HepG2 (cell line): ENCODE measurements at regions not wholly inside any gene's neighbourhood (a gene's known extent, or its start where the extent isn't known, plus 50 kb on each side); places are given as distances from the start of the nearest gene placed in this dataset.

Experiments
- ATAC-seq: fragments of 200-7000 bp; cut with Tn5 transposase; 3 replicates; pipeline ENCODE4 v1.9.1; 2020; ENCODE audit warnings: mild to moderate bottlenecking, moderate library complexity
- BruUV-seq: library from RNA; stranded (reverse); fragments of 400-500 nt; replicated peaks from 2 replicates; lab custom pipeline; 2021; lab: Mats Ljungman, UMichigan
- CTCF ChIA-PET: fragments of 300-600 bp; formaldehyde crosslinking; extraction: SDS; loops from one replicate; lab custom pipeline; 2021; ENCODE audit warnings: low total read pairs, inconsistent platforms, low intra/inter-chr PET ratio; lab: Yijun Ruan, JAX
- POLR2A ChIA-PET: fragments of 350-600 bp; sonication (Branson Sonifier 250); formaldehyde crosslinking; loops from one replicate; lab custom pipeline; 2020; ENCODE audit warnings: antibody characterized with exemption, inconsistent platforms; lab: Yijun Ruan, JAX
- DNase-seq: peaks from one replicate; pipeline ENCODE4 v3.0.0-alpha.2; 2015; ENCODE audit warnings: low spot score
- FAIRE-seq: peaks from 3 replicates; lab custom pipeline; 2011; peaks lifted over from hg19 to GRCh38; lab: Jason Lieb, UNC
- H2AFZ ChIP-seq: one replicate; pipeline ENCODE4 v1.6.1; 2011; ENCODE audit warnings: low read length, inconsistent platforms
- H3K27ac ChIP-seq: fragments of 300-600 bp; 3 replicates; pipeline ENCODE4 v1.8.0; 2011; ENCODE audit warnings: mixed run types, mild to moderate bottlenecking, mixed read lengths, low read length, inconsistent platforms; ENCODE audit not compliant: insufficient read depth; ENCODE audit errors: extremely low read length
- H3K27me3 ChIP-seq, 2 experiments: fragments of 200-600 bp in 1 of 2; 2 replicates in 1 of 2; 3 replicates in 1 of 2; pipeline versions ENCODE4 v1.6.0 to v1.8.0; 2011; ENCODE audit warnings: low read length in 2 of 2, mild to moderate bottlenecking in 2 of 2, moderate library complexity in 2 of 2, inconsistent platforms in 1 of 2; ENCODE audit not compliant: insufficient read depth in 2 of 2, control insufficient read depth in 1 of 2
- H3K36me3 ChIP-seq, 2 experiments: fragments of 200-600 bp in 1 of 2; replicated peaks in 1 of 2; 2 replicates in 1 of 2; 3 replicates in 1 of 2; pipeline versions ENCODE4 v1.5.1 to v1.8.0; 2011; ENCODE audit warnings: low read length in 2 of 2, inconsistent platforms in 1 of 2; ENCODE audit not compliant: insufficient read depth in 2 of 2, control insufficient read depth in 1 of 2
- H3K4me1 ChIP-seq: 2 replicates; pipeline ENCODE4 v1.5.1; 2012; ENCODE audit warnings: low read length, inconsistent platforms; ENCODE audit not compliant: insufficient read depth
- H3K4me2 ChIP-seq: 2 replicates; pipeline ENCODE4 v1.6.0; 2011; ENCODE audit warnings: low read depth, low read length, inconsistent platforms
- H3K4me3 ChIP-seq, 3 experiments: fragments of 200-600 bp in 1 of 3; sonication (generic), shearing (Covaris generic) in 1 of 3; replicated peaks in 1 of 3; 2 replicates each; pipeline ENCODE4 v1.5.1; 2011 to 2016; ENCODE audit warnings: low read length in 3 of 3, inconsistent platforms in 2 of 3, low read depth in 2 of 3, mild to moderate bottlenecking in 2 of 3, control low read depth in 1 of 3, mixed read lengths in 1 of 3; ENCODE audit not compliant: insufficient read depth in 1 of 3
- H3K79me2 ChIP-seq: one replicate; pipeline ENCODE4 v1.6.1; 2011; ENCODE audit warnings: low read length, inconsistent platforms; ENCODE audit not compliant: insufficient read depth
- H3K9ac ChIP-seq: 2 replicates; pipeline ENCODE4 v1.6.0; 2011; ENCODE audit warnings: mild to moderate bottlenecking, low read depth, low read length, inconsistent platforms; ENCODE audit not compliant: insufficient read depth
- H3K9me3 ChIP-seq: 2 replicates; pipeline ENCODE4 v1.5.1; 2012; ENCODE audit warnings: mild to moderate bottlenecking, low read length
- H4K20me1 ChIP-seq: 2 replicates; pipeline ENCODE4 v1.6.0; 2011; ENCODE audit warnings: inconsistent platforms, mild to moderate bottlenecking, low read length, moderate library complexity; ENCODE audit not compliant: insufficient read depth
- AGO2 ChIP-seq: fragments of 200-400 bp; formaldehyde crosslinking; optimal IDR thresholded peaks from 2 replicates; pipeline ENCODE3; 2017; ENCODE audit warnings: mild to moderate bottlenecking, low read depth, low read length, moderate library complexity
- DPF2 ChIP-seq: sonication (generic); formaldehyde crosslinking; IDR thresholded peaks from 2 replicates; pipeline ENCODE4 v1.4.0; 2020; ENCODE audit warnings: mild to moderate bottlenecking, low read depth, missing genetic modification reagents, borderline replicate concordance
- HIVEP1 ChIP-seq: sonication (generic); formaldehyde crosslinking; IDR thresholded peaks from 2 replicates; pipeline ENCODE4 v1.4.0; 2020; ENCODE audit warnings: mild to moderate bottlenecking, missing genetic modification reagents
- NCOR1 ChIP-seq: fragments of 200-600 bp; sonication (generic); IDR thresholded peaks from 2 replicates; pipeline ENCODE4 v1.7.0; 2017; ENCODE audit warnings: antibody characterized with exemption, low read length, borderline replicate concordance
- NR2C2 ChIP-seq: sonication (generic); formaldehyde crosslinking; IDR thresholded peaks from 2 replicates; pipeline ENCODE4 v1.4.0; 2020; ENCODE audit warnings: missing genetic modification reagents, mild to moderate bottlenecking, moderate library complexity, borderline replicate concordance
- PAF1 ChIP-seq: IDR thresholded peaks from 2 replicates; pipeline ENCODE4 v1.6.1; 2016; ENCODE audit warnings: missing genetic modification reagents, missing compliant biosample characterization
- PITX1 ChIP-seq: sonication (generic); formaldehyde crosslinking; IDR thresholded peaks from 2 replicates; pipeline ENCODE4 v1.5.1; 2020; ENCODE audit warnings: mild to moderate bottlenecking, missing genetic modification reagents
- RXRA ChIP-seq: sonication (generic); formaldehyde crosslinking; IDR thresholded peaks from 2 replicates; pipeline ENCODE4 v1.5.1; 2020; ENCODE audit warnings: missing genetic modification reagents
- THAP11 ChIP-seq: IDR thresholded peaks from 2 replicates; pipeline ENCODE4 v1.6.1; 2016; ENCODE audit warnings: missing biosample characterization, missing genetic modification reagents
- ZBTB7A ChIP-seq: sonication (generic); formaldehyde crosslinking; IDR thresholded peaks from 2 replicates; pipeline ENCODE4 v1.8.0; 2022; ENCODE audit warnings: mild to moderate bottlenecking, missing genetic modification reagents
- ZBTB8A ChIP-seq: sonication (generic); formaldehyde crosslinking; IDR thresholded peaks from 2 replicates; pipeline ENCODE4 v1.4.0; 2020; ENCODE audit warnings: mild to moderate bottlenecking, low read depth, missing genetic modification reagents, borderline replicate concordance
- ZFP37 ChIP-seq: sonication (generic); formaldehyde crosslinking; IDR thresholded peaks from 2 replicates; pipeline ENCODE4 v1.4.0; 2020; ENCODE audit warnings: missing genetic modification reagents, borderline replicate concordance
- ZKSCAN1 ChIP-seq: fragments of 150-350 bp; IDR thresholded peaks from 2 replicates; pipeline ENCODE4 v1.6.1; 2014; ENCODE audit warnings: low read length
- ZNF530 ChIP-seq: sonication (generic); formaldehyde crosslinking; IDR thresholded peaks from 2 replicates; pipeline ENCODE4 v1.5.0; 2020; ENCODE audit warnings: low read depth, mild to moderate bottlenecking, missing genetic modification reagents
- ZNF75D ChIP-seq: sonication (generic); formaldehyde crosslinking; IDR thresholded peaks from 2 replicates; pipeline ENCODE4 v1.8.1; 2023; ENCODE audit warnings: missing genetic modification reagents, mild to moderate bottlenecking, borderline replicate concordance
- in situ Hi-C: cut with HindIII; loops from 2 replicates; pipeline ENCODE4 v1.10.0; 2017; ENCODE audit warnings: low pct_unique_long_range_greater_than_20kb; ENCODE audit not compliant: extremely low pct_ligation_motif_present
- intact Hi-C: fragments of 100-400 bp; cut with micrococcal nuclease; formaldehyde crosslinking; loops from one replicate; pipeline ENCODE4 v1.10.0; 2022; ENCODE audit not compliant: unreplicated experiment
- TF ChIP-seq, protein P1 (sequence below), 2 experiments: sonication (generic) in 1 of 2; formaldehyde crosslinking in 1 of 2; IDR thresholded peaks; 2 replicates each; pipeline versions ENCODE4 v1.6.1 to v1.9.0; 2014 to 2022; ENCODE audit warnings: antibody characterized with exemption in 1 of 2, borderline replicate concordance in 1 of 2, inconsistent platforms in 1 of 2, low read depth in 1 of 2, missing genetic modification reagents in 1 of 2
- TF ChIP-seq, protein P2 (sequence below): sonication (generic); formaldehyde crosslinking; IDR thresholded peaks from 2 replicates; pipeline ENCODE4 v1.5.0; 2020; ENCODE audit warnings: missing genetic modification reagents
- TF ChIP-seq, protein P3 (sequence below): sonication (generic); formaldehyde crosslinking; IDR thresholded peaks from 2 replicates; pipeline ENCODE4 v1.4.0; 2020; ENCODE audit warnings: mild to moderate bottlenecking, missing genetic modification reagents

DNA sequence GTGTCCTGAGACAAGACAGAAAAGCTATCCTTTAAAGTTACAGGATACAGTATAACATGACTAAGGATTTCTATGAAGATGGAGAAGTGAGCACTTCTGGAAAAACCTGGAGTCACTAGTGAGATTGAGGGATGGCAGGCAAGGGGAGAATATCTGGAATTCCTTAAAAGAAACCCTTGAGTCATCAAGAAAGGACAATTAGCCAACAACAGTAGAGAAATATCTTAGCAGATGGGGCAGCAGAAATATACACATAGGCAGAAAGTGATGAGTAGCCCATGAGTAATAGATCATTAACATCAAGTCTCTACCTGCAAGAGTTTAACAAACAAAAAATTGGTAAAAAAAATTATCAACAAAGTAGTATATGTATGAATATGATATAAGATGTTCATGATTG, 858.8 kb upstream of the FRG1 start:
- H3K27ac ChIP-seq = no peak overlapping the region
- H3K4me2 ChIP-seq = no peak overlapping the region
- no peak for FAIRE-seq
- no peak overlapping the region for H3K4me3 ChIP-seq
- BruUV-seq = no TSS peak
- H3K79me2 ChIP-seq = no peaks in the 10 kb centered on the region
- H3K27me3 ChIP-seq = no peaks in the 10 kb centered on the region
- no peaks in the 10 kb centered on the region for H3K36me3 ChIP-seq
- H4K20me1 ChIP-seq = no peaks in the 10 kb centered on the region
- no peak overlapping the region for H2AFZ ChIP-seq
- intact Hi-C loops (no loop called here), in situ Hi-C loops (no loop called here)
- H3K9ac ChIP-seq = no peak overlapping the region
- no peaks in the 10 kb centered on the region for H3K9me3 ChIP-seq
- ChIA-PET CTCF (no interaction called here), POLR2A (no interaction called here)
- no peak for ATAC-seq
- H3K4me1 ChIP-seq = no peaks in the 10 kb centered on the region
- no peak for DNase-seq
- TF ChIP-seq ZBTB7A (no peak), NCOR1 (no peak), RXRA (CRISPR knock-in tag) (no peak), NR2C2 (CRISPR knock-in tag) (no peak), DPF2 (CRISPR knock-in tag) (no peak), ZKSCAN1 (no peak), THAP11 (CRISPR knock-in tag) (no peak), ZBTB8A (CRISPR knock-in tag) (no peak), PAF1 (CRISPR knock-in tag) (no peak), ZNF530 (CRISPR knock-in tag) (no peak), PITX1 (CRISPR knock-in tag) (no peak), ZFP37 (no peak), HIVEP1 (CRISPR knock-in tag) (no peak), ZNF75D (CRISPR knock-in tag) (no peak), AGO2 (no peak)
- TF ChIP-seq, protein P1, sequence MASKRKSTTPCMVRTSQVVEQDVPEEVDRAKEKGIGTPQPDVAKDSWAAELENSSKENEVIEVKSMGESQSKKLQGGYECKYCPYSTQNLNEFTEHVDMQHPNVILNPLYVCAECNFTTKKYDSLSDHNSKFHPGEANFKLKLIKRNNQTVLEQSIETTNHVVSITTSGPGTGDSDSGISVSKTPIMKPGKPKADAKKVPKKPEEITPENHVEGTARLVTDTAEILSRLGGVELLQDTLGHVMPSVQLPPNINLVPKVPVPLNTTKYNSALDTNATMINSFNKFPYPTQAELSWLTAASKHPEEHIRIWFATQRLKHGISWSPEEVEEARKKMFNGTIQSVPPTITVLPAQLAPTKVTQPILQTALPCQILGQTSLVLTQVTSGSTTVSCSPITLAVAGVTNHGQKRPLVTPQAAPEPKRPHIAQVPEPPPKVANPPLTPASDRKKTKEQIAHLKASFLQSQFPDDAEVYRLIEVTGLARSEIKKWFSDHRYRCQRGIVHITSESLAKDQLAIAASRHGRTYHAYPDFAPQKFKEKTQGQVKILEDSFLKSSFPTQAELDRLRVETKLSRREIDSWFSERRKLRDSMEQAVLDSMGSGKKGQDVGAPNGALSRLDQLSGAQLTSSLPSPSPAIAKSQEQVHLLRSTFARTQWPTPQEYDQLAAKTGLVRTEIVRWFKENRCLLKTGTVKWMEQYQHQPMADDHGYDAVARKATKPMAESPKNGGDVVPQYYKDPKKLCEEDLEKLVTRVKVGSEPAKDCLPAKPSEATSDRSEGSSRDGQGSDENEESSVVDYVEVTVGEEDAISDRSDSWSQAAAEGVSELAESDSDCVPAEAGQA (IDR thresholded peaks at IDR 0.05; ENCODE audit: low read depth) = no peak
- TF ChIP-seq, protein P1 (CRISPR knock-in tag; IDR thresholded peaks at IDR 0.05; ENCODE audit: borderline replicate concordance) = no peak
- TF ChIP-seq, protein P2, sequence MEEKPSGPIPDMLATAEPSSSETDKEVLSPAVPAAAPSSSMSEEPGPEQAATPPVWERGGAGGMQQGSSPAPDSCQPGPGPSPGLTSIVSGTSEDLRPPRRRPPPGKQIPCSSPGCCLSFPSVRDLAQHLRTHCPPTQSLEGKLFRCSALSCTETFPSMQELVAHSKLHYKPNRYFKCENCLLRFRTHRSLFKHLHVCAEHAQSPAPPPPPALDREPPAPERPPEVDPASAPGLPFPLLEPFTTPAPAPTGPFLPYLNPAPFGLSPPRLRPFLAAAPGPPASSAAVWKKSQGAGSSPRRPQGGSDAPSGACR (CRISPR knock-in tag) = no peak
- TF ChIP-seq, protein P3, sequence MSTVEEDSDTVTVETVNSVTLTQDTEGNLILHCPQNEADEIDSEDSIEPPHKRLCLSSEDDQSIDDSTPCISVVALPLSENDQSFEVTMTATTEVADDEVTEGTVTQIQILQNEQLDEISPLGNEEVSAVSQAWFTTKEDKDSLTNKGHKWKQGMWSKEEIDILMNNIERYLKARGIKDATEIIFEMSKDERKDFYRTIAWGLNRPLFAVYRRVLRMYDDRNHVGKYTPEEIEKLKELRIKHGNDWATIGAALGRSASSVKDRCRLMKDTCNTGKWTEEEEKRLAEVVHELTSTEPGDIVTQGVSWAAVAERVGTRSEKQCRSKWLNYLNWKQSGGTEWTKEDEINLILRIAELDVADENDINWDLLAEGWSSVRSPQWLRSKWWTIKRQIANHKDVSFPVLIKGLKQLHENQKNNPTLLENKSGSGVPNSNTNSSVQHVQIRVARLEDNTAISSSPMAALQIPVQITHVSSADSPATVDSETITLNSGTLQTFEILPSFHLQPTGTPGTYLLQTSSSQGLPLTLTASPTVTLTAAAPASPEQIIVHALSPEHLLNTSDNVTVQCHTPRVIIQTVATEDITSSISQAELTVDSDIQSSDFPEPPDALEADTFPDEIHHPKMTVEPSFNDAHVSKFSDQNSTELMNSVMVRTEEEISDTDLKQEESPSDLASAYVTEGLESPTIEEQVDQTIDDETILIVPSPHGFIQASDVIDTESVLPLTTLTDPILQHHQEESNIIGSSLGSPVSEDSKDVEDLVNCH (CRISPR knock-in tag) = no peak
